ENCODE measurements at regions not wholly inside any gene's neighbourhood (a gene's known extent, or its start where the extent isn't known, plus 50 kb on each side); places are given as distances from the start of the nearest gene placed in this dataset.

DNA sequence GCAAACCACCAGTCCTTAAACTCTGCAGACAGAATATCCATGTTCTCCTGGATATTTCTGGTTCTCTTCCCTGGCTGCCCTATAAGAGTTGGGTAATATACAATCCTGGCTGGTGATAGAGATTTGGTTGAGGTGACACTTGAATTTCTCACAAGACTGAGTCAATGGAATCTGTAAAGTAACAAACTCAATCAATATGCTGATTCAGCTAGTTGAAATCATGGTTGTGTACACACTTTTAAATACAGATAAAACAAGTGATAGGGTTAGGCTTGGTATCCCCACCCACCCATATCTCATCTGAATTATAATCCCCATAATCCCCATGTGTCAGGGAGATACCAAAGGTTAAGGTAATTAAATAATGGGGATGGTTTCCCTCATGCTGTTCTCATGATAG, 349.2 kb upstream of the MAD2L1 start:
- DNase-seq, result no peak

GRCh38 chr4:120406960-120407359, 340.3 kb upstream of the MAD2L1 start:
- DNase-seq, result no peak

DNA sequence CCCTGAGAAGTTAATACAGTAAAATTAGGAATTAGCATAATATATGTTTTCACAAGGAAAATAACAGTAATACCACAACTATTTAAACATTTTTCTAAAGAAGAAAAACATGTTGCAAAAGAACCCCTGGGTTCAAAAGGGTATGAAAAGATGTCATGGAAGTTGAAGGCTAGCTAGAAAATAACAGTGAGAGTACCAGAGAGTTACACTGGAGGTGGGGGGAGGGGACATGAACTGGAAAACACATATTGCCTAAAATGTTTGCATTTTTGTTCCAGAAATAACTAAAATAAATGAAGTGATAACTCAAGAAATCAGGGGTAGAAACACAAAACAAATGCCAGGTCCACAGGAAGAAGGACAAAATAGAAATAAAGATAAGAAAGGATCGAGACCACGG, 336.6 kb upstream of the MAD2L1 start:
- peak; percentile 28 for DNase-seq

DNA sequence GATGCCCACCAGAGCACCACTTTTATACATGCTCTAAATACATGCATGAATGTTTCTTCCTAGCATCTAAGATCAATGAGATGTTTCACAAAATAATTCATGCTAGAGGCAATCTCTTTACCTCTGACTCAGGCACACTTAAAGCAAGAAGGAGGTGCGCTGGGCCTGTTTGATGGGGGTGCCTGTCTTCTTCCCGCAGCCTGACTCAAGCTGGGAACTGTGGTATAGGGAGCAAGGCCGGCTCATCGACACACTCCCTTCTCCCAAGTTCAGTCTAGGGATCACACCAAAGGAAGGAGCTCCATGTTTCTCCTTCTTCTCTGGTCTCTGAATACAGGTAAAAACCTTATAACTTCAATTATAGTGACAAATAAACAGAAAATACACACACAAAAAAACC, 333.8 kb upstream of the MAD2L1 start:
- no peak for DNase-seq

- peak; percentile 29 for DNase-seq
These were observed 333.2 kb upstream of the MAD2L1 start for GRCh38 chr4:120399826-120400225.

DNA sequence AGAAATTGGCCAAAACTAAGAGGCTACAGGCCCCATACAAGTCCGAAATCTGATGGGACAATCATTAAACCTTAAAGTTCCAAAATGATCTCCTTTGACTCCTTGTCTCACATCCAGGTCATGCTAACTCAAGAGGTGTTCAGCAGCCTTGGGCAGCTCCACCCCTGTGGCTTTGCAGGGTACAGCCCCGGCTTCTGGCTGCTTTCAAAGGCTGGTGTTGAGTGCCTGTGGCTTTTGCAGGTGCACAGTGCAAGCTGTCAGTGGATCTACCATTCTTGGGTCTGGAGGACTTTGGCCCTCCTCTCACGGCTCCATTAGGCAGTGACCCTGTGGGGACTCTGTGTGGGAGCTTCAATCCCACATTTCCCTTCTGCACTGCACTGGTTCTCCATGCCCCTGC, 329.1 kb upstream of the MAD2L1 start:
- no peak for DNase-seq

GRCh38 chr4:120355881-120356280, 289.2 kb upstream of the MAD2L1 start:
- no peak for DNase-seq

DNA sequence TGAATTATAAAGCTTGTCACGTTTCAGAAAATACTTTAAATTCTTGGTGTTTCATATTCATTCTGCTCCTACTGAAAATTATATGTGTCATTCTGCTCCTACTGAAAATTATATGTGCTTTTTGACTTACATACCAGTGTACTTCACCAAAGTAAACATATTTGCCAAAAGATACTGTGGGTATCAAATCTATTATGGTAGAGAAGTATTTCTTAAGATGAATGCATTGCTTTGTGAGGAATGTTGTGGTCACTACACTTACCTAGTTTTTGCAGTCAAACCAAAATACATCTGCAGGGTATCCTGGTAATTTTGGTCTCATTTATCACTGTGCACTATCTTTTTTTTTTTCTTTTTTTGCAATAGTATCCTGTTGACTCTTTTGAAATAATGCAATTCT, 287.7 kb upstream of the MAD2L1 start:
- DNase-seq, result peak; percentile 57

- DNase-seq, result no peak
These were observed 286.6 kb upstream of the MAD2L1 start for GRCh38 chr4:120353235-120353634.

DNA sequence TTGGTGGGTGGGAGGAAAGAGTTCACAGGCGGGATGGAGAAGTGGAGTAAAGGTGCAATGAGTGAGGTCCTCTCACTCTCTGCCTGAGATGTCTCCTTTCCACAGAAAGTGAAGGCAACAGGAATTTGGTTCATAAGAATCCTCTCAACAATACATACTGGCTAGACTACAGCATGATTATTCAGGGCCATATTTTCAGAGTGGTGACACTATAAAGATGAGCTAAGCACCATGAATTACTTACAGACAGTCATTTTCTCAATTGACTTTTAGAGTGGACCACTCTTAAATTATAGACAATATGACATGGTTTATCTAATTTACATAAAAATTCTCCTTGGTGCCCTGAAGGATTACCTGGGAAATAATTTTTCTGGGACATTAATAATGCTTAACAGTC, 286.1 kb upstream of the MAD2L1 start:
- no peak for DNase-seq

GRCh38 chr4:120348948-120349347, 282.3 kb upstream of the MAD2L1 start:
- DNase-seq, result no peak

GRCh38 chr4:120348521-120348920, 281.9 kb upstream of the MAD2L1 start:
- DNase-seq, result peak; percentile 8

- DNase-seq, result no peak
These were observed 265.1 kb upstream of the MAD2L1 start for GRCh38 chr4:120331486-120332370.

GRCh38 chr4:120329386-120329785, 262.7 kb upstream of the MAD2L1 start:
- DNase-seq, result no peak

- DNase-seq, result peak; percentile 21
These were observed 260.6 kb upstream of the MAD2L1 start for GRCh38 chr4:120327276-120327675.

- no peak for DNase-seq
These were observed 252.6 kb upstream of the MAD2L1 start for GRCh38 chr4:120319046-120319767.

- no peak for DNase-seq
These were observed 251.7 kb upstream of the MAD2L1 start for GRCh38 chr4:120318196-120318846.

DNA sequence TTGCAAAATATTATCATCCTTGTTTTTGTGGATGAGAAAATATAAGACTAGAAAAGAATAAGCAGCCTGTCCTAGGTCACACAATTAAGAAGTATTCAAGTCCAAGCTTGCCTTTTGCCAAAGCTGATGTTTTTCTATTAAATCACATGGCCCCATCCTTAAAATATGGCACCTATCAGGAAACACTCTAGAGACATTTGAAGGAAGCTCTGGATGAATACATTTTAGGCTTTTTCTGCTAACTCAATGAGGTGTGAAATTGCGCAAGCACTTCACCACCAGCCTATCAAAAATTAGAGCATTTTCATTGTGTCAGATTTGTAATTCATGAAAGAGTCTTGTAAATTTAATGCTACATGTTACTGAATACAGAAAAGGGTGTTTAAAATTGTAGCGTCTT, 251.1 kb upstream of the MAD2L1 start:
- DNase-seq, result no peak

GRCh38 chr4:120316416-120316815, 249.8 kb upstream of the MAD2L1 start:
- DNase-seq, result no peak

GRCh38 chr4:120314969-120315368, 248.3 kb upstream of the MAD2L1 start:
- DNase-seq, result peak; percentile 27

GRCh38 chr4:120304801-120305200, 238.2 kb upstream of the MAD2L1 start:
- DNase-seq, result peak; percentile 6

DNA sequence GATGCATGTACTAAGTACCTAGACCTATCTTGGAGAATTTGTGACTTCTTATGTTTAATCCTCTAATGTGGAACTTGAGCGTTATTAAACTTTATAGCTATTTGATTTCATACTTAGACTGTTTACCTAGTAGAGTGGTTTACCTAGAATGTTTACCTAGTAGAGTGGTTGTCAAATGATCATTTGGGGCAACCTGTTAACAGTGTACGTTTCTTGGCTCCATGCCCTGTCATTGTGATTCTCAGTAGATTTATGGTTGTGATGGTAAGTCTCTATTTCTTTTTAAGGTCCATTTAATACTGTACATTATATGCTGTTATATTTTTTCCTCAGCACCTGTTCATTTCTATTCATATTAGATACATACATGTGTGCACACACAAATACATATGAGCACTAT, 233.0 kb upstream of the MAD2L1 start:
- no peak for DNase-seq

- peak; percentile 89 for DNase-seq
These were observed 226.7 kb upstream of the MAD2L1 start for GRCh38 chr4:120293341-120293740.
